ENCODE measurements at regions not wholly inside any gene's neighbourhood (a gene's known extent, or its start where the extent isn't known, plus 50 kb on each side); places are given as distances from the start of the nearest gene placed in this dataset.

DNA sequence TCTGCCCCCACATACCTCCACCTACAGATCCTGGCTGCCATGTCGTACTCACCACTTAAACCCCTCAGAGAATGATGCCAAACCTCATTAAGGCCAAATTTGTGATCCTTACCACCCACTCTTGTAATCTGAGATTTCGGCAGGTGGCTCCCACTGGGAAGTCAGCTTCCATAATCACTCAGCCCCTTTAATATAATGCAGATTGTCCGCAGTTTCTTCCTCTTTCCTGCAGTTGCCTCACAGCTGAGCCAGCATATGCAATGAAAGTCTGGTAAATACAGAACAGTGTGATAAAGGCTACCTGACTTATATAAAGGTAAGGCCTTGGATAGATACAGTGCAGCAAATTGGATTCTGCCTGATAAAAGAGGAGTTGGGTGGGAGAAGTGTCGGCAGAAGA lies 515.2 kb upstream of the TENM4 start:
- Histone ChIP-seq H3K27me3 (ENCODE audit: insufficient read depth, poor library complexity, severe bottlenecking) (no peaks in the 10 kb centered on the region), H3K4me3 (replicated peaks; ENCODE audit: insufficient read depth, low read length) (no peak overlapping the region), H3K27ac (replicated peaks) (no peak overlapping the region)
- DNase-seq (ENCODE audit: low read depth in 1 of 2, low spot score in 1 of 2) = no peak
- no peak for TF ChIP-seq SPI1 (IDR thresholded peaks at IDR 0.05; ENCODE audit: borderline replicate concordance, low read depth)
- TF ChIP-seq, protein P1, sequence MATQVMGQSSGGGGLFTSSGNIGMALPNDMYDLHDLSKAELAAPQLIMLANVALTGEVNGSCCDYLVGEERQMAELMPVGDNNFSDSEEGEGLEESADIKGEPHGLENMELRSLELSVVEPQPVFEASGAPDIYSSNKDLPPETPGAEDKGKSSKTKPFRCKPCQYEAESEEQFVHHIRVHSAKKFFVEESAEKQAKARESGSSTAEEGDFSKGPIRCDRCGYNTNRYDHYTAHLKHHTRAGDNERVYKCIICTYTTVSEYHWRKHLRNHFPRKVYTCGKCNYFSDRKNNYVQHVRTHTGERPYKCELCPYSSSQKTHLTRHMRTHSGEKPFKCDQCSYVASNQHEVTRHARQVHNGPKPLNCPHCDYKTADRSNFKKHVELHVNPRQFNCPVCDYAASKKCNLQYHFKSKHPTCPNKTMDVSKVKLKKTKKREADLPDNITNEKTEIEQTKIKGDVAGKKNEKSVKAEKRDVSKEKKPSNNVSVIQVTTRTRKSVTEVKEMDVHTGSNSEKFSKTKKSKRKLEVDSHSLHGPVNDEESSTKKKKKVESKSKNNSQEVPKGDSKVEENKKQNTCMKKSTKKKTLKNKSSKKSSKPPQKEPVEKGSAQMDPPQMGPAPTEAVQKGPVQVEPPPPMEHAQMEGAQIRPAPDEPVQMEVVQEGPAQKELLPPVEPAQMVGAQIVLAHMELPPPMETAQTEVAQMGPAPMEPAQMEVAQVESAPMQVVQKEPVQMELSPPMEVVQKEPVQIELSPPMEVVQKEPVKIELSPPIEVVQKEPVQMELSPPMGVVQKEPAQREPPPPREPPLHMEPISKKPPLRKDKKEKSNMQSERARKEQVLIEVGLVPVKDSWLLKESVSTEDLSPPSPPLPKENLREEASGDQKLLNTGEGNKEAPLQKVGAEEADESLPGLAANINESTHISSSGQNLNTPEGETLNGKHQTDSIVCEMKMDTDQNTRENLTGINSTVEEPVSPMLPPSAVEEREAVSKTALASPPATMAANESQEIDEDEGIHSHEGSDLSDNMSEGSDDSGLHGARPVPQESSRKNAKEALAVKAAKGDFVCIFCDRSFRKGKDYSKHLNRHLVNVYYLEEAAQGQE (IDR thresholded peaks at IDR 0.05; ENCODE audit: insufficient replicate concordance, low read depth) = no peak
- no peak for TF ChIP-seq POLR2AphosphoS5 (IDR thresholded peaks at IDR 0.05; ENCODE audit: low read depth)
- TF ChIP-seq, protein P2, sequence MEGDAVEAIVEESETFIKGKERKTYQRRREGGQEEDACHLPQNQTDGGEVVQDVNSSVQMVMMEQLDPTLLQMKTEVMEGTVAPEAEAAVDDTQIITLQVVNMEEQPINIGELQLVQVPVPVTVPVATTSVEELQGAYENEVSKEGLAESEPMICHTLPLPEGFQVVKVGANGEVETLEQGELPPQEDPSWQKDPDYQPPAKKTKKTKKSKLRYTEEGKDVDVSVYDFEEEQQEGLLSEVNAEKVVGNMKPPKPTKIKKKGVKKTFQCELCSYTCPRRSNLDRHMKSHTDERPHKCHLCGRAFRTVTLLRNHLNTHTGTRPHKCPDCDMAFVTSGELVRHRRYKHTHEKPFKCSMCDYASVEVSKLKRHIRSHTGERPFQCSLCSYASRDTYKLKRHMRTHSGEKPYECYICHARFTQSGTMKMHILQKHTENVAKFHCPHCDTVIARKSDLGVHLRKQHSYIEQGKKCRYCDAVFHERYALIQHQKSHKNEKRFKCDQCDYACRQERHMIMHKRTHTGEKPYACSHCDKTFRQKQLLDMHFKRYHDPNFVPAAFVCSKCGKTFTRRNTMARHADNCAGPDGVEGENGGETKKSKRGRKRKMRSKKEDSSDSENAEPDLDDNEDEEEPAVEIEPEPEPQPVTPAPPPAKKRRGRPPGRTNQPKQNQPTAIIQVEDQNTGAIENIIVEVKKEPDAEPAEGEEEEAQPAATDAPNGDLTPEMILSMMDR (IDR thresholded peaks at IDR 0.05; ENCODE audit: insufficient read depth, low read length) = no peak
- no peak for TF ChIP-seq GABPA (IDR thresholded peaks at IDR 0.05; ENCODE audit: low read depth)

DNA sequence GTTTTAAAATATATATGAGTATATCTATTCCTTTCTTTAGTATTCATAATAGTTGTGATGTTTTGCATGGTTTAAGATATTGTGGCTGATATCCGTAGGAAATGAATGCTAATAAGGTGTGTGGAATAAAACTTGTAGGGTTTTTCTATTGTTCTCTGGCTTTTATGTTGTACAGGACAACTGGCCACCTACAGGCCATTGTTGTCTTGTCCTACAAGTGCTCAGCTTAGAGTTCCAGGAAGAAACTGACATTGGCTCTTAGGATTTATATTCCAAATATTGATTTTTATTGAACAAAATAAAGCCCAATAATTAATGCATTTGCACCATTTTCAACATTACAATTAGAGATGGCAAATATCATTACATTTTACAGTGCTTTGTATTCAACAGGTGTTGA lies 512.8 kb upstream of the TENM4 start:
- TF ChIP-seq POLR2AphosphoS5 (IDR thresholded peaks at IDR 0.05; ENCODE audit: low read depth) = no peak
- no peak for DNase-seq (ENCODE audit: low read depth in 1 of 2, low spot score in 1 of 2)

DNA sequence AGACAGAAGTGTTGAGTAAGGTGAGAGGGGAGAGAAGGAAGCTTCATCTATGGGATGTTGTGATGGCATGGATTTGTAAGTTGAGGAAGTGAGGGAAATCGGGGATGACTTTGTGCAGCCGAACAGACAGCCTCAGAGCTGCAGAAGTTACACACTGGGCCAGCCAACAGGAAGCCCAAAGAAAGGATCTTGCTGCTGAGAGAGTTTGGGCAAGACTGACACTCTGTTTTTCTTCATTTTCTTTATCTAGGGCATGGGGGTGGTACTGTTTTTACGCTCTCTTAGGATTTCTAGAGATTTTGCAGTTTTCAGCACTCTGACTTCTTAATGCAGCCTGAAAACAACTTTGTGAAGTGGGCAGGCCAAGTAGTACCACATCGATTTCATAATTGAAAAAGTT lies 509.9 kb upstream of the TENM4 start:
- no peaks in the 10 kb centered on the region for H3K27me3 ChIP-seq (ENCODE audit: insufficient read depth, poor library complexity, severe bottlenecking)
- no peak overlapping the region for H3K27ac ChIP-seq (replicated peaks)
- no peak overlapping the region for H3K4me3 ChIP-seq (replicated peaks; ENCODE audit: insufficient read depth, low read length)
- no peak for DNase-seq (ENCODE audit: low read depth in 1 of 2, low spot score in 1 of 2)
- TF ChIP-seq SPI1 (IDR thresholded peaks at IDR 0.05; ENCODE audit: borderline replicate concordance, low read depth) (no peak), GABPA (IDR thresholded peaks at IDR 0.05; ENCODE audit: low read depth) (no peak), POLR2AphosphoS5 (IDR thresholded peaks at IDR 0.05; ENCODE audit: low read depth) (no peak)
- TF ChIP-seq, protein P2 (IDR thresholded peaks at IDR 0.05; ENCODE audit: insufficient read depth, low read length) = no peak
- TF ChIP-seq, protein P1 (IDR thresholded peaks at IDR 0.05; ENCODE audit: insufficient replicate concordance, low read depth) = no peak

More for the DNA sequence above, 512.8 kb upstream of the TENM4 start:
- Histone ChIP-seq H3K27me3 (ENCODE audit: insufficient read depth, poor library complexity, severe bottlenecking) (no peaks in the 10 kb centered on the region), H3K27ac (replicated peaks) (no peak overlapping the region), H3K4me3 (replicated peaks; ENCODE audit: insufficient read depth, low read length) (no peak overlapping the region)

DNA sequence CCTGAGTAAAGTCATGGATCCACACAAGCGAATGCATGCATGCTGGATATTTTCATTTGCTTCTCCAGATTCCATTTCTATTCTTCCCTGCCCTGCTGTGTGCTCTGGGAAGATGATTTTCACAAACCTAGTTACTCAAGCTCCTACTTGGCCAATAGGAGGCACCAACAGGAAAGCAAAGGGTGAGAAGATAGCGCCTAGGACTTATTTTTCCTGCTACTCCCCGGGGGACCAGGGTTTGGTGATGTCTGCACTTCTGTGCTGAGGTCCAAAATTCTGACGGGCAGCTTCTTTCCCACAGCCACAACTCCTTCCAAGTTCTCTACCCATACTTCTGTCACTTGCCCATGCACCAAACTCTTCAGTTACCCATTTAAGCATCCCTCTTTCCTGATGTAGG lies 509.3 kb upstream of the TENM4 start:
- Histone ChIP-seq H3K27me3 (ENCODE audit: insufficient read depth, poor library complexity, severe bottlenecking) (no peaks in the 10 kb centered on the region), H3K27ac (replicated peaks) (no peak overlapping the region), H3K4me3 (replicated peaks; ENCODE audit: insufficient read depth, low read length) (no peak overlapping the region)
- no peak for DNase-seq (ENCODE audit: low read depth in 1 of 2, low spot score in 1 of 2)
- TF ChIP-seq, protein P1 (IDR thresholded peaks at IDR 0.05; ENCODE audit: insufficient replicate concordance, low read depth) = no peak
- TF ChIP-seq GABPA (IDR thresholded peaks at IDR 0.05; ENCODE audit: low read depth) = no peak
- TF ChIP-seq, protein P2 (IDR thresholded peaks at IDR 0.05; ENCODE audit: insufficient read depth, low read length) = no peak
- no peak for TF ChIP-seq SPI1 (IDR thresholded peaks at IDR 0.05; ENCODE audit: borderline replicate concordance, low read depth)
- TF ChIP-seq POLR2AphosphoS5 (IDR thresholded peaks at IDR 0.05; ENCODE audit: low read depth) = no peak

Measured in HL-60 (cell line).